HG03196 (cell line): ENCODE measurements at regions not wholly inside any gene's neighbourhood (a gene's known extent, or its start where the extent isn't known, plus 50 kb on each side); places are given as distances from the start of the nearest gene placed in this dataset.
"Not testable (repeated sequence)": the region's sequence is repeated elsewhere in the genome, so short reads cannot be mapped to it uniquely, and the experiment has no call there.

Experiments used
- ATAC-seq: cut with Tn5 transposase; IDR thresholded peaks from one replicate; pipeline ENCODE4 v1.9.1; 2021; ENCODE audit not compliant: unreplicated experiment

DNA sequence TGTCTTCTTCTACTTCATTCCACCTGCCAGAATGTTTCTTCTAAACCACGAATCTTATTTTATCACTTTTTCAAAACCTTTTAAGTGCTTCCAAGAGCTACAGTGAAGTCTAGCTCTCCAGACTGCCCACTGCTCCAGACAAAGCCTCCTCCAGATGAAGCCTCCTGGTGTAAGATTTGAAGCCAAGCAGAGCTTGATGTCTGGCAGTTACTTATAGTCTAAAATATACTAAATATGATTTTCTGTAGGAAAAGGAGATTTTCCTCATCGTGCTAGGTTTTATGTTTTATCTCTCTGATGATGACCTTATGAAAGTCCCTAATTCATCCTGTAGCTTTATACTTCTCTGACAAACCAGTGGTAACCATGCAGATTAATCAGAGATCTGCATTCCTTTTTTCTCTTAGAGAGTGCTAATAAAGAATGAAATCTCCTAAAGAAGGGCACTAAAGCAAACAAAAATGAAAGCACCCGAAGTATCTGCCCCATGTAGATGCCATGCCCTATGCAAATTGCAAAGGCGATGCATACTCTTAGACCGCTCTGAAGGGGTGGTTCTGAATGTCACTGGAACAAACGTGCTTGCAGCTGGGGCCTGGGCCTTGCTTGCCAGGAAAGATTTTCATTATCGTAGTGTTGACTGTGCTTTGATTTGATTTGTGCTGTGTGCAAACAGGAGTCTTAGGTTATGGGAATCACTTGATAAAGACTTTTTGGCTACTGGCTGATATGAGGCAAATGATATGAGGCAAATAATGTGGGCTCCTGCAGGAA lies 314.2 kb downstream of the PID1 start:
- ATAC-seq = no peak

DNA sequence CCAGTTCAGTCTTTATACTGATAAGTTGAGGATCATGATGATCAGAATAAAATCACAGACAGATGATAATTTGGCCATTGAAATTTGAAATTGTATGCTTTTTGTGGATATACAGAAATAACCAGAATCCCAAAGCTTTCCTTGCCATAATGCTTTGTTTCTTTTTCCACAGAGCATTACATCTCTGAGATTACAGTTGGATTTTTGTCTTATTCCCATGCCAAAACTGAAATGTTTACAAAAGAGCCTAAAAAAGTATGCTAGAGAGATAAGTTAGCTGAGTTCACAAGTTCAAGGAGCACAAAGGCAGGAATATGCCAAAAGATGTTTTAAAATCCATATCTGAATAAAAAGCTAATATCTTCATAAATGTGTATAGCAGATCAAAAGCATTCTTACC lies 321.3 kb downstream of the PID1 start:
- no peak for ATAC-seq

DNA sequence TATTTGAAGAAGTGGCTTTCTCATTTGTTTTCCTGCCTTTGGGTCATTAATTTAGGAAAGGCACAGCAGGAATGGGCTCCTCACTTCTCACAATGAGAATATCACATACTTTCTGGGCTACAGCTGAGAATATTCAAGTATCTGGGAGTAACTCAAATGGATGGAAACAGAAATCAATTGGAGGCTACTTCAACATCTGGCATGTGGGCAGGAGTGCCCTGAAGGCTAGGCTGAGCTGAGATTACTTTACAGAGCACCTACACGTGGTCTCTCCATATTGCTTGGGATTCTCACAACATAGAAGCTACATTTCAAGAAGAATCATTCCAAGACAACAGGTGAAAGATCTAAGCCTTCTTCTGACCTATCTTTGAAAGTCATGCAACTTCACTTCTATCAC lies 325.4 kb downstream of the PID1 start:
- ATAC-seq = no peak

DNA sequence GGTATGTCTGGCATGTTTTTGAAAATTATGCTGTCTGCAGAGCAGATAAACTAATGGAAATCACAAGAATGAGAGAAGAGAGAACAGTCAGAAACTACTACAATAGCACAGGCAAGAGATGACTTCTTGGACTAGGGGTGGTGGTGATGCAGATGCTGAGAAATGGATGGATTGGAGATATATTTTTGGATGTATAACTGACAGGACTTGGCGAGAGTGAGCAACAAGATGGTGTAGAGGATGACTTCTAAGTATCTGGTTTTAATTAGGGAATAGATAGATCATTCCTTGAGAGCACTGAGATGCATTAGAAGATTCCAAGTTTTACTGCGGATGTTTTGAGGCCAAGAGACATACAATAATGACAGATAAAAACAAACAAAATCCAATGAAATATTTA lies 328.2 kb downstream of the PID1 start:
- no peak for ATAC-seq

DNA sequence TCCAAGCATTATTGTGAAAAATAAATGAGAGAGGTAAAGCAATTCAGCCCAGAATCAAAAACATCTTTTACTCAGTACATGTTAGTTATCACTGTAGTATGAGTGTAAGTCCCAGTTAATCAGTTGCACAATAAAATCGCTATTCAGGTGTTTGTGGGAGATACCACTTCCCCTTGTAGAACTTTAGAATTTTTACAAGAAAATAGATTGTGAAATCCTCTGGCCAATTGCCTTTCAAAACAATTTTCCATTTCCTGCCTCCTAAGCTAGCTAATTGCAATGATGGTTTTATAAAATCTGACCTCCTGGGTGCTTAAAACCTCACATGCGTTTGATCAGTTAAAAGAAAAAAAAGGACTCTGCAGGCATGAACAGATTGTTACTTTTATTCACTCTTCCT lies 332.5 kb downstream of the PID1 start:
- ATAC-seq = no peak

DNA sequence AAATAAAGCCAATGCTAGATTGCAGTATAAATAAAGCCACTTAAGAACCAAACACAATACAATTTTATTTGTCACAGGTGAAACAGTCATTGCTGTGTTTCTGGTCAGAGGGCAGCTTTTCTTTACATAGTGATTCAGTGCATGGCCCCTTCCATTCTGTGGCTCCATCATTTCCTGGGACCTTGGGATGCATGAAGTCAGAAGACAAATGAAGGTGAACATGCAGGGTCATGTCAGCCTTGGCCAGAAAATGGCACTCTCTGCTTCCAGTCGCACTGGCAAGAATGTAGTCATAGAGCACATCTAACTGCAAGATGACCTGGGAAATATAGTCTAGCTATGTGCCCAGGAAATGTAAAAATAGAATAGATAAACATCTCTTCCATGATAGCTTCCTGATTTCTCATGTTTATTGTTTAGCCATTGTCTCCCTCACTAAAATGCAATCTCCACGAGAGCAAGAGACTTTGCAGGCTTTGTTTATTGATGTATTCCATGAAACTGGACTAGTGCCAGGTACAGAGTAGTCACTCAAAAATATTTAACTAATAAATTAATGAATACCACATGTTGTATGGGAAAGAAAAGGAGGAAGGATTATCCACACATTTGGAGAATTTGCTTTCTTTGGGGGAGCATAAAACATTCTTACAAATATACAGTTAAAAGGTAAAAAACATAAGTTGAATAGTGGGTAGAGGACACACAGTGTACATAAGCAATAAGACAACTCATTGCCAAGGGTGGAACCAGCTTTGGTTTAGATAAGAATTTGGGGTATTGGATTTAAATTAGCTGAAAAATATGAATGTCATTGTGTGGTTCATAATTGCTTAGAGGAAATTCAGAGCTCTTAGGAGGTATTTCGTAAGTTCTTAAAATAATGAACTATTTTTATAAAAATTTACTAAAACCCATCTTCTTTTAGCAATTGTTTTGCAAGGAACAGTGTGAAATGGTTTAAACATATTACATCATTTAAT lies 343.8 kb downstream of the PID1 start:
- ATAC-seq = no peak

DNA sequence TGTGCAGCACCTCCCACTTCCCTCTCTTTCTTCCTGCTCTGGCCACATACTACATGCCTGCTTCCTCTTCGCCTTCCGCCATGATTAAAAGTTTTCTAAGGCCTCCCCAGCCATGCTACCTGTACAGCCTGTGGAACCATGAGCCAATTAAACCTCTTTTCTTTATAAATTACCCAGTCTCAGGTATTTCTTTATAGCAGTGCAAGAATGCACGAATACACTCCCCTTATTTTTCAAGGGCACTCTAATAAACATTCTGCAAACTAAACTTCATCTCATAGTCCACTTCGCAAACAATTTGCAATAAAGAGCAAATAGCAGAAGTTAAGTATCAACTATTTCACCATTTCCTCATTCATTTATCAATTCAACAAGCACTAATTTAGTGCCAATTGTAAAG lies 351.3 kb downstream of the PID1 start:
- no peak for ATAC-seq

DNA sequence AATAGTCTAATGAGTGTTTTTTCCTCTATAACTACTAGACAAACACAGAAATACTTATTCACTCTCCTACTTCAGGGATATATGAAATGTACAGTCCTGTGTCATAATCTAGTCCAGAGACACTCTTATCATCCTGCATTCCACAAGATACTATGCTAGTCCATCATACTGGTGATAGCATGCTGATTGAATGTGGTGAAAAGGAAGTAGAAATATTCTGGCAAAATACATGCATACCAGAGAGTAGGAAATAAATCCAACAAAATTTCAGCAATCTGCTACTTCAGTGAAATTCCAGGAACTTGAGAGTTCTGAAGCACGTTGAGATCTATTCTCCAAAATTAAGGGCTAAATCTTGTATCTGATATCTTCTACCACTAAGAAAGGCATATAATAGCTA lies 353.9 kb downstream of the PID1 start:
- ATAC-seq = no peak

DNA sequence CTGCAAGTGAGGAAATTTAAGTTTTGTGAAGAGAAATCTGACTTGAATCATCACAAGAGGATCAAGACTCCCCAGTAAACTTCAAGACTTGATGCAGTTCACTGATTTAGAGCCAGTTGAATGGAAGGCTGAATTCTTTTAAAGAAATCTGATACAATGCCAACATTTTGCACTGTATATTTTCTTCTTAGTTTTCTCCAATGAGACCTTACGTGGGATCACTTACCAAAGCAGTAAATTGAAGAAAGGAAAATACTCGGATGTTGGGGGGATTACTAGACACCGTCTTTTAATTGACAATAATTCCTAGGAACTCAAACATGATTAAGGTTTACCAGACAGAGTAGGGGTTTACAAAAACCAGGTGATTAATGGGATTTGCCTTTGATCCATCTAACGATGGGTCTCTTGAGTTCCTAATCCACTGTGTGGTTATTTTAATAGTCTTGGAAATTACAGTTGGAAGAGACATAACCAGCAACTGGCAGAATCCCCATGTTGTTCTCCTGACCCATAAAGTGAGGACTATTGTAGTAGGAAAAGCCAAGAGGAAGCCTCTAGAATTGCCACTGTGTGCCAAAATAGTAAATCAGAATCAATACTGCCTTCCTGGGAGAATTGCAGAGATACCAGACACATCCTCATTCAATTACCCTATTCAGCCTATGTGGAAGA lies 354.5 kb downstream of the PID1 start:
- ATAC-seq = no peak

DNA sequence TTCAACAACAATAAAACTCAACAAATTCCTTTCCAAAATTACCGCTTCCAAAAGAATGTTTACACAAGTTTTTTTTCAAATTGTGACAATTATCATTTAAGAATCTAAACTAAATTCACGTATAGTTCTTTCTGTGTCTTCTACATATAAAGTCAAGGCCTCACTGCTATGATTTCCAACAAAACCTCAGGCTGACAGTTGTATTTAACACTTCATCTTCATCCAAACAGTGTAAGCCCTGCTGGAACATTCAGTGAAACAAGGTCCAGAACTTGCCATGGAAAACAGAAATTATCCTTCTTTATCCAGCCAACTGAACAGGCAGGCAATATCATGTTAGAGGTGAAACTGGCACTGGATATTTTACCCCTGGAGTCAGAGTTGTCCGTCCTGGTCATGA lies 357.9 kb downstream of the PID1 start:
- ATAC-seq = no peak

DNA sequence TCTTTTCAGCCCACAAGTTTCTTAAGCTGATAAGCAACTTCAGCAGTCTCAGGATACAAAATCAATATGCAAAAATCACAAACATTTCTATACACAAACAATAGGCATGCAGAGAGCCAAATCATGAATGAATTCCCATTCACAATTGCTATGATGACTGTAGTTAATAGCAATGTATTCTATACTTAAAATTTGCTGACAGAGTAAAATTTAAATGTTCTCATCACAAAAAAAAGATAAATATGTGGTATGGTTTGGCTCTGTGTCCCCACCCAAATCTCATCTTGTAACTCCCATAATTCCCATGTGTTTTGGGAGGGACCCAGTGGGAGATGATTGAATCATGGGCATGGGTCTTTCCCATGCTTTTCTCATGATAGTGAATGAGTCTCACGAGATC lies 360.2 kb downstream of the PID1 start:
- ATAC-seq = not testable (repeated sequence)

DNA sequence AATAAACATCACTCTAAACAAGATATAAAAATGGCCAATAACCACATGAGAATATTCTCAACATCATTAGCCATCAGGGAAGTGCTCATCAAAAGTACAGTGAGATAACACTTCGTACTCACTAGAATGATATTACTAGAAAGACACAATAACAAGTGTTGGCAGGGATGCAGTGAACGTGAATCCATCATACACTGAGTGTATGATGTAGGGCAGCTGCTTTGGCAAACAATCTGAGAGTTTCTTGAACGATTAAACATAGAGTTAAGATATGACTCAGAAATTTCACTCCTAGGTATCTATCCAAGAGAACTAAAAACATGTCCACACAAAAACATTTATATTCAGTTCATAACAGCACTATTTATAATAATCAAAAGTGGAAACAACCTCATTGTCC lies 368.9 kb downstream of the PID1 start:
- ATAC-seq = no peak

DNA sequence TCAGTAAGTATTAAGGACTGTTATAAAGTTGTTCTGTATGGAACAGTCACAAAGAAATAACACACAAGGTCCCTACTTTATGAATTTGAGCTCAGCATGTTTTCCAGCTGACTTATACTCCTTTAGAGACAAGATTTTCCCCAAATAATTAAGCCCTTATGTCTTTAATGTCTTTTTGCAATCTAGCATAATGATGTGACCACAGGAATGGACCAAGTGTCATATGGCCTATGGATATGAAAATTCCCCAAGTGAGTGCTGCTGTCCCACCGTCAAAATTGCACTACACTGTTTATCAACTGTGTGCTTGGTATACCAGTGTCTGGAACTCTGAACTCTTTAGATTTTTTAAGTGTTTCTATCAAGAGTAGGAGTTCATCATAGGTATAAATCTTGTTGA lies 369.6 kb downstream of the PID1 start:
- ATAC-seq = no peak

DNA sequence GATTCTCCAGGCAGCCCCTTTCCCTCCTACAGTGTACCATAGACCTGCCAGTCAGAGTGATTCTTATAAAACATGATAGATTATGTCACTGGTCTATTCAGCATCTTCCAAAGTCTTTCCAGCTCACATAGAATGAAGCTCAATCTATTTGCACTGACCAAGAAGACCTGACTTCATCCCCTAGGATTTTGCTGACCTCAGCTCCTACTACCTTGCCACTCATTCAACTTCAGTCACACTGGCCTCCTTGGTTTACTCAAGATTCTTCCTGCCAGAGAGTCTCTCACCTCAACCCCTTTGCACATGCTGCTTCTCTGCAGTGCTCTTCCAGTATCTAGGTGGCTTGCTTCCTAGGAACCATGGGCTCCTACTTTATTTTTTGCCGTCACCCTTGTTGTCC lies 392.9 kb downstream of the PID1 start:
- ATAC-seq = no peak

DNA sequence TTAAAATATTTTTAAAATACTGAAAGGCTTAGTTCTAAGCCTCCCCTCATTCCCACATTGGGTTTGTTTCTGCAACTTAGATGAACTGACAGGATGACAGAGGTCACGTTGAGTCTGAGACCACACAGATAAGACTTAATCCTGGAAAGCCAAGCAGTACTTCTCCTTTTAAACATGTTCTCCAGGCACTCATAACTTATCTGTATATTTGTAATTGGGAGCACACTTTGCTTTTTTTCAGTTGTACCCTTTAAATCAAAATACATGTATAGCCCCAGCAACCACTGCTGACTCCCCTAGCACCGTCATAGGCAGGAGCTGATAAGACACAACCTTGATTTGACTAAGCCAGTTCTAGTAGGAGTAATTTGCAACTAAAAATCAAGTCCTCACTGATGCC lies 394.8 kb downstream of the PID1 start:
- no peak for ATAC-seq

DNA sequence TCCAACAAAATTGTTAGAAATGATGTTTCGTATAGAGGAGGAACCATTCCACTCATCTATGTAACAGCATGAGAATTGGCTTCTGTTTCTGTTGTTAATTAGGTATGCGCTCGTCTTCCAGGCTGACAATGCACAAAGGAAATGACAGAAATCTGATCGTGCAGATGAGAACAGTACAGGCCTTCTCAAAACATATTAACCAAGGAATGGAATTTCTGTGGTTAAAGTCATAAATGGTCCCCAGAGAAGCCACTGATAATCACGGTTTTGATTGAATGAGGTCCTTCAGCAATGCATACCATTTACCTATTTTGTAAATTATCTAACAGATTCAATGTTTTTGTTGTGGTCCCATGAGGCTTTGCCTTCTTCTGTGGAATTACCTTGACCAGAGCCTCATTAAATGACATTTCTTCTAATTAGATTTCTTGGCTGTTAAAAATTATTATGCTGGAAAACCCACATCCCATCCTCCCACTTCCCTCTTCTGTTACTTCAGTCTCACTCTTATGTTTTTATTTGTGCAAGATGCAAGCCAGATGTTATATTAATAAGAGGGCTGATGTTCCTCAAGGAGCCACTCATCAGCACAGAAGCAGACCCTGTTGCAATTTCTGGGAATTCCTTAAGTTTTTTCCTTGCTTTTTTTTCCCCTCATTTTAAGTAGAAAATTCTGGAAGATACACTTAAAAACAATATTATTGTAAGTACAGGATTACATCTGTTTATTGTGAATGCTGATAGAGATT lies 395.8 kb downstream of the PID1 start:
- ATAC-seq = no peak

DNA sequence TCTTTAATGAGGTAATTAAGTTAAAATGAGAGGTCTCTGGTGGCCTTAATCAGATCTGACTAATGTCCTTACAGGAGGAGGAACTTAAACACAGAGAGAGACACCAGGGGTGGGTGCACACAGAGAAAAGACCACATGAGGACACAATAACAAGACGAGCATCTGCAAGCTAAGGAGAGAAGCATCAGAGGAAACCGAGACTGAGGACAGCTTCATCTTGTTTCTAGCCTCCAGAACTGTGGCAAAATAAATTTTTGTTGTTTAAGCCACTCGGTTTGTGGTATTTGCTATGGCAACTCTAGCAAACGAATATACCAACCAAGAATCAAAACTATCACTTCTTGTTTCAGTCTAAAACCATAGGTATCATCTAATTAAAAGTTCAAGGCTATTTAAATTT lies 400.1 kb downstream of the PID1 start:
- ATAC-seq = no peak

DNA sequence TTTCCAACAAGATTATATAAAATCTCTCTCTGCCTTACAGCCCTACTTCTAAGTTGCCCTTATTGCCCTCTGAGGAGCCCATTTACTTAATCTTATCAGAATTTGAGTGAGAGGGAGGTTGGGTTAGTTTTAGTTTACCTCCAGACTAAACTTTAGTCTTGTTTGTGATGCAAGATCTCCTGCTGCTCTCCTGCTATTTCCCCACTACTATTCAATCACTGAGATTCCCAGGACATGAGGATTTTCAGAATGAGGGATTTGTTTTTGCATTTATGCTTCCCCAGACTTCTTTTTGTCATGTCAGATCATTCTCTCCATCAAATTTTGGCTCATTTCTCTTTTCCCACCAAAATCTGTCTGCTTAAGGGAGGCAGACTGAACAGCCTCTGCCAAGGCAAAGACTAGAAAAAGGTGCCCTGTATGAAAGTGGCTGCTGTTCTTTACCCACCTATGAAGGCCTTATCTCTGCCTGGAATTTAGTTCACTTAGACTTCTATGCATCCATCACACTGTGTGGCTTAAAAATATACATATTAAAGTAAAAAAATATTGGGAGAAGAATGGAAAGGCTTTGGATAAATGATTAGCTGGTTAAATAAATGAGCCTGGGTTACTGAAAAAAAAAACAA lies 401.3 kb downstream of the PID1 start:
- ATAC-seq = no peak

DNA sequence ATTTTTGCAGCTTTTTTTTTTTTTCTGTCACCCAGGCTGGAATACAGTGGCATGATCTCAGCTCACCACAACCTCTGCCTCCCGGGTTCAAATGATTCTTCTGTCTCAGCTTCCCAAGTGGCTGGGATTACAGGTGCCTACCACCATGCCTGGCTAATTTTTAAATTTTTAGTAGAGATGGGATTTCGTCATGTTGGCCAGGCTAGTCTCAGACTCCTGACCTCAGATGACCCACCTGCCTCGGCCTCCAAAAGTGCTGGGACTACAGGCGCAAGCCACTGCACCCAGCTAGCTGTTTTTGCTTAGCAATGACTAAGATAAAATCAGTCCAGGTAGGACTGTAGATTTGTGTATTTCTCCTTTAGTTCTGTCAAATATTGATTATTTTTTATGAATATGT lies 403.7 kb downstream of the PID1 start:
- ATAC-seq = no peak

DNA sequence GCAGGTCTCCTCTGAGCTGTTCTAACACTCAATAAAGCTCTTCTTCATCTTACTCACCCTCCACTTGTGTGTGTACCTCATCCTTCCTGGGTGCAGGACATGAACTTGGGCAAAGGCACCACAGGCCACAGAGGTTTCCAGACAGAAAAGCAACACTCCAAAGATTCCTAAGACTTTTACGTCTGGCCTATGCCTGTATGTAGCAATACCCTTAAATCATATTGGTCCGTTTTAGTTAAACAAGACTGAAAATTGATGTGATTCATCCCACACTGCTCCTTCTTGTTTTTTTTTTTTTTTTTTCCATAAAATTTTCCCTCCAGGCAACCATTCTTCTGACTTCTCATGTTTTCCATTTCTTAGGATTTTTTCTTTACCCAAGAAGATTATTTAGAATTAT lies 404.3 kb downstream of the PID1 start:
- no peak for ATAC-seq

DNA sequence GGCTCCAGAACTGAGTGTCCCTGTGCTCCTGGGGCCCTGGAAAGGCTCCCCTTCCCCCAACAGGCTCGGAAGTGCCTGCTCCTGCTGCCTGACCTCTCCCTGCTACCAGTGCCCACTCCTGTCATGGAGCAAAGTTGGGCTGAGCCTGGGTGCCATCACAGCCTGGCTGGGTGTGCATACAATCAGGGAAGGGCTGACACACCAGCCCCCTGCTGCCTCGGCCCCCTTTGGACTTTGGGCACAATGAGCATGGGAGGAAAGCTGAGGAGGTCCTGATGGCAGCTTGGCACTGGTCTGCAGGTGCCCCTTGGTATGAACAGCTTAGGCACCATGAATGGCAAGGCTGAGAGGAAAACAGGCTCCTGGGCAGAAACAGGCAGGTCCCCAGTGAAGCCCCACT lies 405.0 kb downstream of the PID1 start:
- no peak for ATAC-seq
